ENCODE measurements at regions not wholly inside any gene's neighbourhood (a gene's known extent, or its start where the extent isn't known, plus 50 kb on each side); places are given as distances from the start of the nearest gene placed in this dataset.

DNA sequence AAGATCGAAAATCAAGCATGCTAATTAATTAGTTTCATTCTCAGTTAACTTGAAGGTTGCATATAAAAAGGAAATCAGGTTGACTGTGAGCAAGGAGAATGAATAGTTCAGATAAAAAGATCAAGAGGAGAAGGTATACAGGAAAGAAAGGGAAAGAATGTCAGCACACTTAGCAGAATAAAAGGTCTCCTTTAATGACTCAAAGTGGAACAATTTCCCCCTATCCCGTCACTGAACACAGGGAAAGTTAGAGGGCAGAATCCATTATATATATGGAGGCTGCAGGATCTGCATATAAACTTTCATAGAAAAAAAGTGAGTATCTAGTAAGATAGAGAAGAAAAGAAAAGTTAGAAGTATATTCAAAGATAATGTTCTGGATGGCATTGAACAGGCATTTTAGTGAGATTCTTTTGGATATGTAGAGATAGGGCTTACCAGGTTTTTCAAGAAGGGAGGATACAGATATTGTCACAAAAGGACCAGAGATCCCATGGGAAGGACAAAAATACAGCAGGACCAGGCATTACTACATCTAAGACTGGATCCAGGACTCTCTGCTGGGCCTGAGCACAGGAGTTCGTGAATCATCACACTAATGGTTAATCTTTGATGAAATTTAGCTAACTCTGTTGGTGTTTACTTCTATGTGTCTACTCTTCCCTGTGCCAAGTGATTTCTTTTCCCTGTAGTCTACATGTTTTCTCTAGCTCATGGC lies 988.2 kb upstream of the ARRDC3 start:
- H3K4me3 ChIP-seq (ENCODE audit: insufficient read depth, low read depth, low read length) = no peak overlapping the region
- H3K27me3 ChIP-seq (ENCODE audit: control insufficient read depth, insufficient read depth, low read length) = no peaks in the 10 kb centered on the region
- no peaks in the 10 kb centered on the region for H3K36me3 ChIP-seq (replicated peaks; ENCODE audit: control insufficient read depth, insufficient read depth, low read length)
- no peak for DNase-seq

DNA sequence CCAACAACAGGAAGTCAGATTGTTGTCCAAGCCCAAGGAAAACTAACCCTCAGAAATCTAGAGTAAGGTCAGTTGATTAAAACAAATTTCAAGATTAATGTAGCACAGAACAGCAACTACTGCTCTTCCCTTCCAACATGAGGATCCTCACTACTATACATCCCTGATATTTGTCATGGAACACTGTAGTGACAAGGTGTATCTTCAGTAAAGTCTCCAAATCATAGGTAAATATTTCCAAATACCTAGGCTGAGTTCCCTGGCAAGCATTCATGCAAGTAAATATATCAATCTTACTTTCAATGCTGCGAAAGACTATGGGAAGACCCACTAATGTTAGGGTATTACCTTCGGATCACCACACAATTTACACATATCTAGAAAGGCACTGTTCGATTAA lies 986.9 kb upstream of the ARRDC3 start:
- Histone ChIP-seq H3K4me3 (ENCODE audit: insufficient read depth, low read depth, low read length) (no peak overlapping the region), H3K36me3 (replicated peaks; ENCODE audit: control insufficient read depth, insufficient read depth, low read length) (no peaks in the 10 kb centered on the region), H3K27me3 (ENCODE audit: control insufficient read depth, insufficient read depth, low read length) (no peaks in the 10 kb centered on the region)
- no peak for DNase-seq

DNA sequence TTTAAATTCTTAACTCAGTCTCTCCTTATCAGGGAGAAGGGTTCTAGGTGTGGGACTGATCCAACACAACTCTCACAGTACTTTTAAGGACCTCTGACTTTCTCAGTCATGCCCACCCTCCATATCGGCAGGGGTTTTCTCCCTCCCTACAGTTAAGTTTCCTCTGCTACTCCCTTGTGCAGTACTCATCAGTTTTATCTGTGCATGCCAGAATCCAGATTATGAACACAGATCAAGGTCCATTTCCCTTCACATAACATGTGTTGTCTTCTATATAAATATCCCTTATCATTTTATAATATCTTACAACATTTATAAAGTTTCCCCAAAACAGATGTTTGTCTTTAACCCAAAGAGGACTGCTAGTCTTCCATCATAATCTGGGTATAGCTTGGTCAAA lies 986.5 kb upstream of the ARRDC3 start:
- Histone ChIP-seq H3K36me3 (replicated peaks; ENCODE audit: control insufficient read depth, insufficient read depth, low read length) (no peaks in the 10 kb centered on the region), H3K4me3 (ENCODE audit: insufficient read depth, low read depth, low read length) (no peak overlapping the region), H3K27me3 (ENCODE audit: control insufficient read depth, insufficient read depth, low read length) (no peaks in the 10 kb centered on the region)
- DNase-seq = no peak

DNA sequence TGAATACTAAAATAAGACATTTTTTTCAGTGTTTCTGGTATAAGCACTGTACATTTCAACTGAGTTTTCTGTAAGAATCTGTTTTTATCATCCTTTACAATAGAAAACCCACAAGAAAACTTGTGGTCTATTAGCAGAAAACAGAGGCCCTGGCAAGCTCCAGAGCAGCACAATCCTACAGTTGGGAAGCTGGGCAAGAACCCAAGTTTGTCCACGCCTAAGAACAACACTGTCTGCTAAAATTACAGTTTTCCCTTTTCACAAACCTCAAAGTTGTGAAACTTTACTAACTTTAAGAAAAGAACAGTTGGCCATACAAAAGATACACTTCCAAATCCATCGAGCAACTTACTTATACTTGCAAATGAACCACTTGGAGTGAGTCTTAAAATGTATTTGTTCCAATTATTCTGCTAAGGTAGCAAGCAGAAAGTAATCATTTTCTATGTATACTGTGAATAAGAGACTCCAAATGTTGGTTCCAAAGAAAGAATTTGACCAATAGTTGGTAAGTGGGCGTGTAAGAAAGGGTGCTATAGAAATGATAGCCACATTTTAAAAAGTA lies 982.0 kb upstream of the ARRDC3 start:
- Histone ChIP-seq H3K4me3 (ENCODE audit: insufficient read depth, low read depth, low read length) (no peak overlapping the region), H3K36me3 (replicated peaks; ENCODE audit: control insufficient read depth, insufficient read depth, low read length) (no peaks in the 10 kb centered on the region), H3K27me3 (ENCODE audit: control insufficient read depth, insufficient read depth, low read length) (no peaks in the 10 kb centered on the region)
- DNase-seq = no peak

DNA sequence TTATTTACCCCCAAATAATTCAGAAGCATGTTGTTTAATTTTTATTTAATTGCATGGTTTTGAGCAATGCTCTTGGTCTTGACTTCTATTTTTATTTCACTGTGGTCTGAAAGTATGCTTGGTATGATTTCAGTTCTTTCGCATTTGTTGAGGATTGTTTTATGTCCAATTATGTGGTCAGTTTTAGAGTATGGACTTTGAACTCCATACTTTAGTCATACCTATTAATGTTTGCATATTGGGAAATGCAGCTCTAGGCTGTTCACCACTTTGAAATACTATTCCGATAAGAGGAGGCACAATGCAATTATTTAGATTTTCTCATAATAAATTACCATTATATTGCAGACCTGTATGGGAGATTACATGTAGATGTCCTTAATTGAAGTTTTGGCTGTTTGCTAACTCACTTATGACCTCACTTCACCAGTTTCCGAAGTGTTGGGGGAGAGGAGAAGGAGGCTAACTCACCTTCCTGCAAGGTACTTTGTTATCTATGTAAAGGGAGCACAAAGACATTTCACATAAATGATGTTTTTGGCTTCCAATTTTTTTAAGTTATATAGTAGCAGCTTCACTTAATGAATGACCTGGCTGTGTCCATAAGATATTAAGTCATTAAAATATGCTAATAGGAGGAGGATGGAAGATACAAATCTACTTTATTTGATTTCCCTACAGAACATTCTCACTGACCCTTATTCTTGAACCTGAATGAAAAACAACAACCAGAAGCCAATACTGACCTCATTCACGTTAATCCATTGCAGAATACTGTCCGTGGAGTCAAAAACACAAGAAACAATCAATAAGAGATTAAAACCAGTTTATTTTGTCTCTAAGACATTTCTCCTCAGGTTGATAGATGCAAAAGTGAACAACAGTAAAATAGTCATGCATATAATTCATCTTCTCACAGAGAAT lies 970.3 kb upstream of the ARRDC3 start:
- no peak for DNase-seq
- H3K36me3 ChIP-seq (replicated peaks; ENCODE audit: control insufficient read depth, insufficient read depth, low read length) = no peaks in the 10 kb centered on the region
- no peaks in the 10 kb centered on the region for H3K27me3 ChIP-seq (ENCODE audit: control insufficient read depth, insufficient read depth, low read length)
- H3K4me3 ChIP-seq (ENCODE audit: insufficient read depth, low read depth, low read length) = no peak overlapping the region

DNA sequence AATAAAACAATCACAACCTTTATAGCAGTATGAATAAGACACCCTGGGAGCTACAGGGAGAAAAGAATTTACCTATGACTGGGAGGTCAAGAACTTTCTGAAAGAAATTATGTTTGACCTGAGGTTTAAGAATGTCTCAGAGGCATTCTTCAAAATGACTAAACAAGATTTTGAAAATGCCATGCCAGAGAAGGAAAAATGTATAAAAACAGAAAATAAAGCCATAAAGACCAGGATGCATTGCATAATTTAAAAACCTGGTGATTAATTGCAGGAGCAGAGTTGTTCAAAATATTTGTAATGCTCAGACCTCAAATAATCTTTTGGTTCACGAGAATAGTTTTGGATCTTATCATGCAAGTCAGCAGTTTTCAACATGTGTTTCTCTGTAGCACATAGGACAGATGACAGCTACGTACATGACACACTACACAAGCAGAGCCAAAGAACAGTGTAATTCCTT lies 954.7 kb upstream of the ARRDC3 start:
- no peak for DNase-seq
- Histone ChIP-seq H3K27me3 (ENCODE audit: control insufficient read depth, insufficient read depth, low read length) (no peaks in the 10 kb centered on the region), H3K4me3 (ENCODE audit: insufficient read depth, low read depth, low read length) (no peak overlapping the region), H3K36me3 (replicated peaks; ENCODE audit: control insufficient read depth, insufficient read depth, low read length) (no peaks in the 10 kb centered on the region)

DNA sequence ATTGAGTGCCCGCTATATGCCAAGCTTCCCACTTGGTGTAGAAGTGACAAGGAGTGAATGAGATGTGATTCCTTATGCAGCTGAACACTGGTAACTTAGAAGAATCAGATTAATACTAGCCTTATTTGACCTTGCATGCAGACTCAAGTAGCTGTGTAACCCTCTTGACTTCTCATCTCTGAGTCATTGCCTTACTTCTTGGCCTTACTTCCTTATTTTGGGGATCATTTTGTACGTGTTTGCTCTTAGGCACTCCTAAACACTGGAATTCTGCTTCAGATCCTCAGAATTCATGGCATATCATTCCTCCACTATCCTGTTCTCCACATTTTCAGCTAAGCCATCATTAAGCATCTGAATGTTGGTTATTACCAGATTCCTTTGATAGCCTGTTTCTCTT lies 948.9 kb upstream of the ARRDC3 start:
- no peak for DNase-seq
- Histone ChIP-seq H3K4me3 (ENCODE audit: insufficient read depth, low read depth, low read length) (no peak overlapping the region), H3K27me3 (ENCODE audit: control insufficient read depth, insufficient read depth, low read length) (no peaks in the 10 kb centered on the region), H3K36me3 (replicated peaks; ENCODE audit: control insufficient read depth, insufficient read depth, low read length) (no peaks in the 10 kb centered on the region)

DNA sequence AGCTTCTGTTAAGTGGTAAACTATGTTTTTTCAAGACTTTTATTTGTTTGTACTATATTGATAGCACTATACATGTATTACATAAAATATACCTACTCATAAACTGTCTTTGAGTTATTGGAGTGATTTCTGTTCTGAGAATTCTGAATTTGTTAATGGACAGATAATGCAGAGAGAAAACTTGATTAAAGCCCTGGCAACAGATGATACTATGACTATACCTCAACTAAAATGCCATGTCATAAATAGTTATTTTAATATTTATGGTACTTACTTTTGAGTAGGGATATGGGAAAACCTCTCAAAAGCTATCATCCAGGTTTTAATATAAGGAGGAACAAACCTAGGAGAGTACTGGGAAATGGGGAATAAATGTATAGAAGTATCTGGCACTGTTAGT lies 947.2 kb upstream of the ARRDC3 start:
- Histone ChIP-seq H3K36me3 (replicated peaks; ENCODE audit: control insufficient read depth, insufficient read depth, low read length) (no peaks in the 10 kb centered on the region), H3K4me3 (ENCODE audit: insufficient read depth, low read depth, low read length) (no peak overlapping the region), H3K27me3 (ENCODE audit: control insufficient read depth, insufficient read depth, low read length) (no peaks in the 10 kb centered on the region)
- no peak for DNase-seq

- DNase-seq = no peak
- Histone ChIP-seq H3K4me3 (ENCODE audit: insufficient read depth, low read depth, low read length) (no peak overlapping the region), H3K36me3 (replicated peaks; ENCODE audit: control insufficient read depth, insufficient read depth, low read length) (no peaks in the 10 kb centered on the region), H3K27me3 (ENCODE audit: control insufficient read depth, insufficient read depth, low read length) (no peaks in the 10 kb centered on the region)
Measured at GRCh38 chr5:92329759-92330158, 946.6 kb upstream of the ARRDC3 start.

GRCh38 chr5:92328584-92329259 lies 945.6 kb upstream of the ARRDC3 start:
- no peak for DNase-seq
- no peak overlapping the region for H3K4me3 ChIP-seq (ENCODE audit: insufficient read depth, low read depth, low read length)
- H3K36me3 ChIP-seq (replicated peaks; ENCODE audit: control insufficient read depth, insufficient read depth, low read length) = no peaks in the 10 kb centered on the region
- no peaks in the 10 kb centered on the region for H3K27me3 ChIP-seq (ENCODE audit: control insufficient read depth, insufficient read depth, low read length)

DNA sequence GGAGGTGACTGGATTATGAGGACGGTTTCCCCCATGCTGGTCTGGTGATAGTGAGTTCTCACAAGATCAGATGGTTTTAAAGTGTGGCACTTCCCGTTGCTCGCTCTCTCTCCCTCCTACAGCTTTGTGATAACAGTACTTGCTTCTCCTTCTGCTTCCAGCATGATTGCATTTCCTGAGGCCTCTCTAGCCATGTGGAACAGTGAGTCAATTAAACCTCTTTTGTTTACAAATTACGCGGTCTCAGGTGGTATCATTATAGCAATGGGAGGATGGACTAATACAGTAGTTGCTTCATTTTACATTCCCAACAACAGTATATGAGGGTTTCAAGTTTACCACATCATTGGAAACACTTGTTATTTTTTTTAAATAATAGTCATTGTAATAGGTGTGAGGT lies 937.3 kb upstream of the ARRDC3 start:
- no peak for DNase-seq
- H3K27me3 ChIP-seq (ENCODE audit: control insufficient read depth, insufficient read depth, low read length) = no peaks in the 10 kb centered on the region
- no peak overlapping the region for H3K4me3 ChIP-seq (ENCODE audit: insufficient read depth, low read depth, low read length)
- H3K36me3 ChIP-seq (replicated peaks; ENCODE audit: control insufficient read depth, insufficient read depth, low read length) = no peaks in the 10 kb centered on the region

DNA sequence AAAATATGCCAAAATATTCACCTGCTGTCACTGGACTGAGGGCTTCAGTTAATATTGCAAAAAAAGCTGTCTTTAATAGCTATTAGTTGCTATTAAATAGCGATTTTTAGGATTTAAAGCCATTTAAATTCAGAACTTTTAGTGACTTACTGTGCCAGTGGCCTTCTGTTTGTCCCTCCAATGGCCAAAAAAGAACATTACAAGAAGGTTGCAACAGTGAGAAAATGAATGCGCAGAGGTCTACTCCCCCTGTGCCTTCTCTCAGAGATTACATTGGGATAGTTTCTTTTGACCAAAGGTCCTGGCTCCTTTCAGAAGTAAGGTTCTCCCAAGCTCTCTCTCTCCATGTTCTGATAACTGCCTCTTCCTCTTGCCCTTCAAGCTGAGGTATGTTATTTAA lies 930.3 kb upstream of the ARRDC3 start:
- H3K4me3 ChIP-seq (ENCODE audit: insufficient read depth, low read depth, low read length) = no peak overlapping the region
- no peak for DNase-seq
- no peaks in the 10 kb centered on the region for H3K36me3 ChIP-seq (replicated peaks; ENCODE audit: control insufficient read depth, insufficient read depth, low read length)
- H3K27me3 ChIP-seq (ENCODE audit: control insufficient read depth, insufficient read depth, low read length) = no peaks in the 10 kb centered on the region

GRCh38 chr5:92309336-92309991 lies 926.3 kb upstream of the ARRDC3 start:
- no peak overlapping the region for H3K4me3 ChIP-seq (ENCODE audit: insufficient read depth, low read depth, low read length)
- H3K36me3 ChIP-seq (replicated peaks; ENCODE audit: control insufficient read depth, insufficient read depth, low read length) = no peaks in the 10 kb centered on the region
- DNase-seq = peak; percentile 8
- no peaks in the 10 kb centered on the region for H3K27me3 ChIP-seq (ENCODE audit: control insufficient read depth, insufficient read depth, low read length)

DNA sequence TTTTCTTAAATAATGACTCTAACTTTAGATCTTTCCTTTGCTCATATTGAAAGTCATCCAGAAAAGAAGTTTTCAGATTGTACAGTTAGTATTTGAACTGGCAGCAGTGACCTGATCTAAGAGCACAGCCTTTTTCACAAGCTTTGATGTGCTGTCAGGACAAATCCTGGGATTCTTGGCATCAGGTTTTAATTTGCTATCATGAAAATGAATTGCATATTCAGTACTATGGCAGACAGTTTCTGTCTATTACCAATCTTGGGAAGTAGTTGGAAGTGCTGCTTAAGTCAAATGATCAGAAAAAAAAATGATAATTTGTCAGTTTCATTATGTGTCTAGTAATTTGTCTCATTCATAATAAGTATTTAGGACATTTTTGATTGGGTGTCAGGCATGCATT lies 925.6 kb upstream of the ARRDC3 start:
- Histone ChIP-seq H3K4me3 (ENCODE audit: insufficient read depth, low read depth, low read length) (no peak overlapping the region), H3K36me3 (replicated peaks; ENCODE audit: control insufficient read depth, insufficient read depth, low read length) (no peaks in the 10 kb centered on the region), H3K27me3 (ENCODE audit: control insufficient read depth, insufficient read depth, low read length) (no peaks in the 10 kb centered on the region)
- no peak for DNase-seq
